Left colon (tissue), 2 donors: ENCODE measurements at regions not wholly inside any gene's neighbourhood (a gene's known extent, or its start where the extent isn't known, plus 50 kb on each side); places are given as distances from the start of the nearest gene placed in this dataset.
"Not testable (repeated sequence)": the region's sequence is repeated elsewhere in the genome, so short reads cannot be mapped to it uniquely, and the experiment has no call there.

Source experiments
- ATAC-seq: fragments of 200-7000 bp; cut with Tn5 transposase; one replicate; pipeline ENCODE4 v1.9.1; 2020; ENCODE audit warnings: mild to moderate bottlenecking, moderate library complexity
- DNase-seq, 2 donors: peaks; one replicate each; pipeline ENCODE4 v3.0.0-alpha.2; 2020
- intact Hi-C, 2 donors: fragments of 100-400 bp; cut with DNase I in 1 of 2; cut with micrococcal nuclease in 1 of 2; formaldehyde crosslinking; loops; one replicate each; pipeline versions ENCODE4 v1.11.2 to v1.14.0; 2022; cut with DNase I, micrococcal nuclease
- donor health status: DM: no; HTN: no; CAD: no.
- donor health status: DM: yes; HTN: yes; CAD: no.

GRCh38 chr4:59556191-59556590 lies 1643.9 kb upstream of the ADGRL3 start:
- intact Hi-C loops, ATAC-seq, DNase-seq: not testable (repeated sequence)

GRCh38 chr4:59560141-59560648 lies 1639.9 kb upstream of the ADGRL3 start:
- intact Hi-C loops, ATAC-seq, DNase-seq: not testable (repeated sequence)

GRCh38 chr4:59565836-59566235 lies 1634.3 kb upstream of the ADGRL3 start:
- no peak for ATAC-seq
- no peak for DNase-seq
- intact Hi-C loops = no loop called here

GRCh38 chr4:59570860-59571476 lies 1629.2 kb upstream of the ADGRL3 start:
- intact Hi-C loops = no loop called here
- DNase-seq (no peak), ATAC-seq (no peak)

GRCh38 chr4:59571805-59572430 lies 1628.2 kb upstream of the ADGRL3 start:
- ATAC-seq (no peak), DNase-seq (no peak)
- intact Hi-C loops = no loop called here

GRCh38 chr4:59583845-59584568 lies 1616.1 kb upstream of the ADGRL3 start:
- intact Hi-C loops = no loop called here
- DNase-seq = no peak
- ATAC-seq = no peak

GRCh38 chr4:59597536-59598329 lies 1602.4 kb upstream of the ADGRL3 start:
- intact Hi-C loops = no loop called here
- no peak for DNase-seq
- ATAC-seq = no peak

GRCh38 chr4:59598330-59598618 lies 1601.9 kb upstream of the ADGRL3 start:
- intact Hi-C loops = no loop called here
- ATAC-seq = no peak
- no peak for DNase-seq

- intact Hi-C loops = no loop called here
- ATAC-seq = no peak
Observed at GRCh38 chr4:59608466-59608865, 1591.7 kb upstream of the ADGRL3 start.

GRCh38 chr4:59612235-59612634 lies 1587.9 kb upstream of the ADGRL3 start:
- intact Hi-C loops = no loop called here
- DNase-seq (no peak), ATAC-seq (no peak)

More at GRCh38 chr4:59608466-59608865, 1591.7 kb upstream of the ADGRL3 start:
- DNase-seq = no peak

- no peak for ATAC-seq
- DNase-seq = no peak
Observed at GRCh38 chr4:59615316-59615715, 1584.8 kb upstream of the ADGRL3 start.

GRCh38 chr4:59629348-59629747 lies 1570.8 kb upstream of the ADGRL3 start:
- DNase-seq (no peak), ATAC-seq (no peak)
- intact Hi-C loops = no loop called here

More at GRCh38 chr4:59615316-59615715, 1584.8 kb upstream of the ADGRL3 start:
- intact Hi-C loops = no loop called here

- intact Hi-C loops = no loop called here
- no peak for ATAC-seq
- DNase-seq = no peak
Observed at GRCh38 chr4:59630235-59630634, 1569.9 kb upstream of the ADGRL3 start.

- intact Hi-C loops = no loop called here
- no peak for ATAC-seq
- DNase-seq = no peak
Observed at GRCh38 chr4:59630922-59631321, 1569.2 kb upstream of the ADGRL3 start.

- intact Hi-C loops = no loop called here
Observed at GRCh38 chr4:59637596-59637995, 1562.5 kb upstream of the ADGRL3 start.

GRCh38 chr4:59643682-59644081 lies 1556.4 kb upstream of the ADGRL3 start:
- intact Hi-C loops = no loop called here

More at GRCh38 chr4:59637596-59637995, 1562.5 kb upstream of the ADGRL3 start:
- no peak for DNase-seq
- no peak for ATAC-seq

GRCh38 chr4:59644765-59645164 lies 1555.4 kb upstream of the ADGRL3 start:
- DNase-seq (no peak), ATAC-seq (no peak)
- intact Hi-C loops = no loop called here

More at GRCh38 chr4:59643682-59644081, 1556.4 kb upstream of the ADGRL3 start:
- ATAC-seq (no peak), DNase-seq (no peak)

GRCh38 chr4:59646082-59646481 lies 1554.0 kb upstream of the ADGRL3 start:
- DNase-seq (no peak), ATAC-seq (no peak)
- intact Hi-C loops = no loop called here

GRCh38 chr4:59647011-59647410 lies 1553.1 kb upstream of the ADGRL3 start:
- DNase-seq (no peak), ATAC-seq (no peak)
- intact Hi-C loops = no loop called here
